Ovary (tissue), 7 donors: ENCODE measurements at regions not wholly inside any gene's neighbourhood (a gene's known extent, or its start where the extent isn't known, plus 50 kb on each side); places are given as distances from the start of the nearest gene placed in this dataset.

Experiments
- DNase-seq, 5 donors: peaks; one replicate each; pipeline ENCODE4 v3.0.0-alpha.2; 2019 to 2020
- H3K27ac ChIP-seq, 2 donors: fragments of 200-600 bp; one replicate each; pipeline versions ENCODE4 v1.5.1 to v1.8.0; 2019 to 2022
- H3K27me3 ChIP-seq: fragments of 200-600 bp; one replicate; pipeline ENCODE4 v1.8.0; 2022
- H3K36me3 ChIP-seq: fragments of 200-600 bp; sonication (generic); one replicate; pipeline ENCODE4 v1.5.1; 2019
- H3K4me1 ChIP-seq: one replicate; pipeline ENCODE4 v1.8.1; 2013; ENCODE audit warnings: mild to moderate bottlenecking, moderate library complexity; ENCODE audit not compliant: insufficient read depth
- H3K4me3 ChIP-seq: fragments of 200-600 bp; sonication (generic); one replicate; pipeline ENCODE4 v1.5.1; 2017
- H3K9me3 ChIP-seq, 2 donors: fragments of 200-600 bp in 1 of 2; sonication (generic) in 1 of 2; one replicate each; pipeline versions ENCODE4 v1.5.1 to v1.8.1; 2013 to 2019; ENCODE audit warnings: mild to moderate bottlenecking in 1 of 2, moderate library complexity in 1 of 2
- CTCF ChIP-seq, 3 donors: fragments of 450-650 bp in 2 of 3; fragments of 200-600 bp in 1 of 3; IDR thresholded peaks; one replicate each; pipeline versions ENCODE4 v1.5.1 to v1.8.0; 2016 to 2022; ENCODE audit warnings: antibody characterized with exemption in 3 of 3, mild to moderate bottlenecking in 1 of 3
- EP300 ChIP-seq: sonication (generic); formaldehyde crosslinking; IDR thresholded peaks from one replicate; pipeline ENCODE4 v1.6.1; 2017; ENCODE audit warnings: antibody characterized with exemption
- POLR2A ChIP-seq: fragments of 450-650 bp; IDR thresholded peaks from one replicate; pipeline ENCODE4 v1.6.1; 2017; ENCODE audit warnings: antibody characterized with exemption, mild to moderate bottlenecking, moderate library complexity
- WGBS, 3 donors: extraction: QIAGEN DNeasy Blood & Tissue Kit in 1 of 3; methylation state at CpG; one replicate each; pipeline versions ENCODE4 v1.1.5 to v1.1.7; 2013 to 2017; 5-methylcytosine and 5-hydroxymethylcytosine counted together
- intact Hi-C, 4 donors: fragments of 100-400 bp; cut with DNase I; formaldehyde crosslinking; loops; one replicate each; pipeline versions ENCODE4 v1.11.0 to v1.15.1; 2022 to 2023
- donor health status: DM: no; HTN: no; CAD: no; lungs with moderate emphysema.
- donor health status: DM: no; HTN: no; CAD: no.
- donor health status: Bipolar disorder and iron deficiency.
- donor health status: DM: no; HTN: no; CAD: no.
- donor health status: DM: yes; HTN: yes; CAD: no.

GRCh38 chr1:79594121-79594698 is 587.7 kb upstream of the ADGRL4 start:
- 81 to 92% (median 90%) methylated on average over 17 of the region's 17 CpGs for WGBS, 3 donors
- no peaks in the 10 kb centered on the region for H3K36me3 ChIP-seq
- no peaks in the 10 kb centered on the region for H3K27me3 ChIP-seq
- intact Hi-C loops = no loop called here
- no peaks in the 10 kb centered on the region for H3K4me1 ChIP-seq
- no peak overlapping the region for H3K4me3 ChIP-seq
- TF ChIP-seq CTCF (IDR thresholded peaks at IDR 0.05) = no peak
- TF ChIP-seq POLR2A = no peak
- TF ChIP-seq EP300 = no peak
- no peak for DNase-seq
- no peak overlapping the region for H3K27ac ChIP-seq
- H3K9me3 ChIP-seq = no peaks in the 10 kb centered on the region

GRCh38 chr1:79592707-79593106 is 586.2 kb upstream of the ADGRL4 start:
- Histone ChIP-seq H3K4me1 (no peaks in the 10 kb centered on the region), H3K9me3 (no peaks in the 10 kb centered on the region), H3K4me3 (no peak overlapping the region), H3K27ac (no peak overlapping the region), H3K27me3 (no peaks in the 10 kb centered on the region), H3K36me3 (no peaks in the 10 kb centered on the region)
- WGBS, 3 donors = 90 to 97% (median 95%) methylated on average over 1 of the region's 1 CpG
- TF ChIP-seq CTCF (IDR thresholded peaks at IDR 0.05) = no peak
- intact Hi-C loops = no loop called here
- no peak for DNase-seq

- 88 to 97% (median 90%) methylated on average over 2 of the region's 2 CpGs for WGBS, 3 donors
Observed at GRCh38 chr1:79588719-79589118, 582.2 kb upstream of the ADGRL4 start.

GRCh38 chr1:79587229-79587628 is 580.7 kb upstream of the ADGRL4 start:
- intact Hi-C loops = no loop called here

More at GRCh38 chr1:79588719-79589118, 582.2 kb upstream of the ADGRL4 start:
- Histone ChIP-seq H3K27me3 (no peaks in the 10 kb centered on the region), H3K4me1 (no peaks in the 10 kb centered on the region), H3K36me3 (no peaks in the 10 kb centered on the region), H3K27ac (no peak overlapping the region), H3K9me3 (no peaks in the 10 kb centered on the region), H3K4me3 (no peak overlapping the region)
- no peak for DNase-seq
- TF ChIP-seq POLR2A (no peak), CTCF (IDR thresholded peaks at IDR 0.05) (no peak), EP300 (no peak)
- intact Hi-C loops = no loop called here

More at GRCh38 chr1:79587229-79587628, 580.7 kb upstream of the ADGRL4 start:
- no peak for DNase-seq
- no peak overlapping the region for H3K27ac ChIP-seq
- TF ChIP-seq EP300 (no peak), CTCF (IDR thresholded peaks at IDR 0.05) (no peak)
- no peaks in the 10 kb centered on the region for H3K9me3 ChIP-seq
- H3K36me3 ChIP-seq = no peaks in the 10 kb centered on the region
- no peaks in the 10 kb centered on the region for H3K27me3 ChIP-seq
- no peaks in the 10 kb centered on the region for H3K4me1 ChIP-seq
- H3K4me3 ChIP-seq = no peak overlapping the region
